IMR-90 (cell line): ENCODE measurements at regions not wholly inside any gene's neighbourhood (a gene's known extent, or its start where the extent isn't known, plus 50 kb on each side); places are given as distances from the start of the nearest gene placed in this dataset.

Source experiments
- ATAC-seq: fragments of 200-7000 bp; cut with Tn5 transposase; 2 replicates; pipeline ENCODE4 v1.9.1; 2020; ENCODE audit warnings: low read depth, mild to moderate bottlenecking, moderate library complexity
- BruUV-seq: library from RNA; stranded (reverse); fragments of 400-500 nt; replicated peaks from 2 replicates; lab custom pipeline; 2021; lab: Mats Ljungman, UMichigan
- CTCF ChIA-PET: fragments of 300-600 bp; formaldehyde crosslinking; extraction: SDS; loops from one replicate; lab custom pipeline; 2021; ENCODE audit warnings: antibody characterized with exemption; lab: Yijun Ruan, JAX
- POLR2A ChIA-PET: fragments of 300-600 bp; sonication (Branson Sonifier 250); formaldehyde crosslinking; loops from one replicate; lab custom pipeline; 2022; ENCODE audit warnings: antibody characterized with exemption; ENCODE audit not compliant: unreplicated experiment; lab: Charles Lee
- DNase-seq: peaks from one replicate; pipeline ENCODE4 v3.0.0; 2013
- H2AFZ ChIP-seq: replicated peaks from 2 replicates; pipeline ENCODE3; 2013; ENCODE audit warnings: low read length, mild to moderate bottlenecking; ENCODE audit not compliant: poor library complexity
- H2AK5ac ChIP-seq: 2 replicates; pipeline ENCODE4 v1.6.1; 2013; ENCODE audit warnings: low read depth, low read length, inconsistent platforms
- H2AK9ac ChIP-seq: replicated peaks from 2 replicates; pipeline ENCODE3; 2013; ENCODE audit warnings: mild to moderate bottlenecking, low read depth, low read length, moderate library complexity; ENCODE audit not compliant: poor library complexity
- H2BK120ac ChIP-seq: 2 replicates; pipeline ENCODE4 v1.6.1; 2013; ENCODE audit warnings: low read depth, low read length, inconsistent platforms
- H2BK15ac ChIP-seq: 3 replicates; pipeline ENCODE4 v1.6.1; 2013; ENCODE audit warnings: low read depth, low read length, inconsistent platforms
- H2BK20ac ChIP-seq: 2 replicates; pipeline ENCODE4 v1.6.1; 2013; ENCODE audit warnings: low read depth, mild to moderate bottlenecking, inconsistent platforms, low read length, moderate library complexity
- H2BK5ac ChIP-seq: 2 replicates; pipeline ENCODE4 v1.6.1; 2013; ENCODE audit warnings: mild to moderate bottlenecking, low read depth, low read length, inconsistent platforms; ENCODE audit not compliant: poor library complexity, severe bottlenecking
- H3K14ac ChIP-seq: replicated peaks from 2 replicates; pipeline ENCODE4 v1.6.1; 2013; ENCODE audit warnings: low read depth, low read length, inconsistent platforms
- H3K18ac ChIP-seq: 2 replicates; pipeline ENCODE4 v1.6.1; 2013; ENCODE audit warnings: low read depth, low read length, control low read depth
- H3K23ac ChIP-seq: 2 replicates; pipeline ENCODE4 v1.6.1; 2013; ENCODE audit warnings: low read depth, low read length, inconsistent platforms
- H3K27ac ChIP-seq: 2 replicates; pipeline ENCODE4 v1.5.1; 2013; ENCODE audit warnings: mild to moderate bottlenecking, control low read depth, low read length; ENCODE audit not compliant: insufficient read depth
- H3K27me3 ChIP-seq: 2 replicates; pipeline ENCODE4 v1.6.1; 2013; ENCODE audit warnings: low read length; ENCODE audit not compliant: control insufficient read depth, insufficient read depth
- H3K36me3 ChIP-seq: 2 replicates; pipeline ENCODE4 v1.6.1; 2013; ENCODE audit warnings: low read length, mixed read lengths; ENCODE audit not compliant: control insufficient read depth, insufficient read depth
- H3K4ac ChIP-seq: 2 replicates; pipeline ENCODE4 v1.6.1; 2013; ENCODE audit warnings: low read depth, low read length, inconsistent platforms
- H3K4me1 ChIP-seq: 2 replicates; pipeline ENCODE4 v1.6.1; 2013; ENCODE audit warnings: low read length, mixed read lengths; ENCODE audit not compliant: control insufficient read depth, insufficient read depth
- H3K4me2 ChIP-seq: 2 replicates; pipeline ENCODE4 v1.6.1; 2013; ENCODE audit warnings: low read depth, mild to moderate bottlenecking, control low read depth, low read length, moderate library complexity
- H3K4me3 ChIP-seq: 2 replicates; pipeline ENCODE4 v1.5.1; 2013; ENCODE audit warnings: low read depth, mild to moderate bottlenecking, control low read depth, low read length, moderate library complexity; ENCODE audit not compliant: insufficient read depth
- H3K56ac ChIP-seq: 2 replicates; pipeline ENCODE4 v1.6.1; 2013; ENCODE audit warnings: low read length, inconsistent platforms; ENCODE audit not compliant: insufficient read depth; ENCODE audit errors: extremely low read depth
- H3K79me1 ChIP-seq, 2 experiments: 2 replicates each; pipeline ENCODE4 v1.6.1; 2013; ENCODE audit warnings: low read length in 2 of 2, inconsistent platforms in 1 of 2, low read depth in 1 of 2
- H3K9ac ChIP-seq: 2 replicates; pipeline ENCODE4 v1.6.1; 2013; ENCODE audit warnings: low read depth, low read length, control low read depth
- H3K9me1 ChIP-seq: 2 replicates; pipeline ENCODE4 v1.6.1; 2013; ENCODE audit warnings: low read length, inconsistent platforms; ENCODE audit not compliant: insufficient read depth
- H3K9me3 ChIP-seq: 2 replicates; pipeline ENCODE4 v1.6.1; 2013; ENCODE audit warnings: low read length; ENCODE audit not compliant: control insufficient read depth, insufficient read depth
- H4K20me1 ChIP-seq: 2 replicates; pipeline ENCODE4 v1.6.1; 2013; ENCODE audit warnings: low read length, inconsistent platforms; ENCODE audit not compliant: insufficient read depth
- H4K5ac ChIP-seq: 2 replicates; pipeline ENCODE4 v1.6.1; 2013; ENCODE audit warnings: mild to moderate bottlenecking, low read depth, low read length, control low read depth
- H4K8ac ChIP-seq, 2 experiments: 2 replicates each; pipeline ENCODE4 v1.6.1; 2013; ENCODE audit warnings: low read depth in 2 of 2, low read length in 2 of 2, control low read depth in 1 of 2, inconsistent platforms in 1 of 2
- H4K91ac ChIP-seq: 2 replicates; pipeline ENCODE4 v1.6.1; 2013; ENCODE audit warnings: low read depth, low read length, inconsistent platforms; ENCODE audit not compliant: insufficient read depth
- CHD1 ChIP-seq: IDR thresholded peaks from 2 replicates; pipeline ENCODE4 v1.6.1; 2012; ENCODE audit warnings: low read depth, low read length, improper control_type of control experiment
- SMC3 ChIP-seq: fragments of 150-350 bp; IDR thresholded peaks from 2 replicates; pipeline ENCODE4 v1.6.1; 2016; ENCODE audit warnings: low read depth, mild to moderate bottlenecking, antibody characterized with exemption, low read length, moderate library complexity
- dilution Hi-C: fragments of 300-500 bp; cut with HindIII; formaldehyde crosslinking; loops from one replicate; pipeline ENCODE4 v1.14.3; 2018; ENCODE audit warnings: low sequenced_read_pairs; ENCODE audit not compliant: unreplicated experiment
- in situ Hi-C: fragments of 300-500 bp; cut with MboI; formaldehyde crosslinking; loops from 3 replicates; pipeline ENCODE4 v1.14.3; 2019; ENCODE audit warnings: low sequenced_read_pairs, inconsistent platforms, mixed read lengths
- intact Hi-C: fragments of 100-400 bp; cut with micrococcal nuclease; formaldehyde crosslinking; loops from 2 replicates; pipeline ENCODE4 v1.10.0; 2022
- TF ChIP-seq, protein P1 (sequence below): fragments of 150-350 bp; IDR thresholded peaks from 2 replicates; pipeline ENCODE4 v1.6.1; 2017; ENCODE audit warnings: mild to moderate bottlenecking, antibody characterized with exemption, low read length, low read depth

DNA sequence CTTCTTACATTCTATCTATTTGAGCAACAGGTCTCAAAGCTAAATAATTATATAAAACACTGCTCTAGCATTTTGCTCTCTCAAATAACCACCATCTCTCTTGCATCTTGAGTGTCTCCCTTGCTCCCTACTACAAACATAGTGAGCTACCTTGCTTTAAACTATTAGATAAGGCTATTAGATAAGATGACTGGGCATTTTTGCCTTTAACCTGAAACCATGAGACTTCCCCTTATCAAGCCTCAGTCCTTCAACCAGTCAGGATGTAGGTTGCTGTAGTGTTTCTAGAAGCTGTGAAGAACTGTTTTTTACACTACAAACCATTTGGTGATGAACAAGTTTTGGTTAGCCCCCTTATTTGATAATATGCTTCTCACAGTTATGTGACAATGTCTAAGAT, 115.4 kb upstream of the MAP2 start:
- Histone ChIP-seq H4K91ac (no peak overlapping the region), H2BK5ac (no peak overlapping the region), H3K9ac (no peak overlapping the region), H4K8ac (no peak overlapping the region), H3K36me3 (no peaks in the 10 kb centered on the region), H3K4me2 (no peak overlapping the region), H3K14ac (no peak overlapping the region), H3K27ac (no peak overlapping the region), H2AFZ (no peak overlapping the region), H3K4ac (no peak overlapping the region), H3K9me1 (no peaks in the 10 kb centered on the region), H3K18ac (no peak overlapping the region), H2BK120ac (no peak overlapping the region), H3K4me1 (no peaks in the 10 kb centered on the region), H2AK5ac (no peak overlapping the region), H3K9me3 (peaks cover 6% of the 10 kb centered on the region), H4K5ac (no peak overlapping the region), H3K56ac (no peak overlapping the region), H4K20me1 (no peaks in the 10 kb centered on the region), H3K79me1 (no peaks in the 10 kb centered on the region), H2BK20ac (no peak overlapping the region), H3K4me3 (no peak overlapping the region), H3K27me3 (no peaks in the 10 kb centered on the region), H2AK9ac (no peak overlapping the region), H2BK15ac (no peak overlapping the region), H3K23ac (no peak overlapping the region)
- TF ChIP-seq, protein P1, sequence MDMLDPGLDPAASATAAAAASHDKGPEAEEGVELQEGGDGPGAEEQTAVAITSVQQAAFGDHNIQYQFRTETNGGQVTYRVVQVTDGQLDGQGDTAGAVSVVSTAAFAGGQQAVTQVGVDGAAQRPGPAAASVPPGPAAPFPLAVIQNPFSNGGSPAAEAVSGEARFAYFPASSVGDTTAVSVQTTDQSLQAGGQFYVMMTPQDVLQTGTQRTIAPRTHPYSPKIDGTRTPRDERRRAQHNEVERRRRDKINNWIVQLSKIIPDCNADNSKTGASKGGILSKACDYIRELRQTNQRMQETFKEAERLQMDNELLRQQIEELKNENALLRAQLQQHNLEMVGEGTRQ, result no peak
- no peak for TF ChIP-seq SMC3
- no peak for TF ChIP-seq CHD1
- intact Hi-C loops (no loop called here), dilution Hi-C loops (no loop called here), in situ Hi-C loops (loop anchor here (25.0 kb wide), 1 partner anchor 896 kb away; the partner anchor contains the start of gene PTH2R)
- no TSS peak for BruUV-seq
- DNase-seq (no peak), ATAC-seq (no peak)
- ChIA-PET POLR2A (no interaction called here), CTCF (no interaction called here)
